HCT116 (cell line): ENCODE measurements at regions not wholly inside any gene's neighbourhood (a gene's known extent, or its start where the extent isn't known, plus 50 kb on each side); places are given as distances from the start of the nearest gene placed in this dataset.

Source experiments
- ATAC-seq: fragments of 200-7000 bp; cut with Tn5 transposase; 2 replicates; pipeline ENCODE4 v1.9.1; 2020; ENCODE audit warnings: mild to moderate bottlenecking, moderate library complexity
- BruUV-seq: library from RNA; stranded (reverse); fragments of 400-500 nt; replicated peaks from 2 replicates; lab custom pipeline; 2021; lab: Mats Ljungman, UMichigan
- CTCF ChIA-PET: fragments of 300-600 bp; sonication (Branson Sonifier 250); formaldehyde crosslinking; loops from one replicate; lab custom pipeline; 2021; ENCODE audit warnings: antibody characterized with exemption; lab: Charles Lee
- POLR2A ChIA-PET: fragments of 300-600, 350-600 bp; sonication (Branson Sonifier 250); formaldehyde crosslinking; loops from one replicate; lab custom pipeline; 2021; ENCODE audit warnings: antibody characterized with exemption; lab: Charles Lee
- RAD21 ChIA-PET, 2 experiments: fragments of 300-600 bp; sonication (Branson Sonifier 250); formaldehyde crosslinking; loops; one replicate each; lab custom pipeline; 2023; ENCODE audit warnings: low total read pairs in 2 of 2; ENCODE audit not compliant: uncharacterized antibody in 2 of 2, unreplicated experiment in 2 of 2, low non-redundant PET in 1 of 2; lab: Charles Lee
- DNase-seq: peaks from one replicate; pipeline ENCODE4 v3.0.0-alpha.2; 2010; ENCODE audit warnings: low read depth, low spot score
- H2AFZ ChIP-seq: fragments of 200-600 bp; shearing (Covaris generic), sonication (generic); 2 replicates; pipeline ENCODE4 v1.6.1; 2017; ENCODE audit warnings: low read depth, mixed run types, mixed read lengths, antibody characterized with exemption, low read length; ENCODE audit not compliant: poor library complexity, severe bottlenecking
- H3K27ac ChIP-seq: 2 replicates; pipeline ENCODE4 v1.5.1; 2012; ENCODE audit warnings: low read depth, low read length
- H3K27me3 ChIP-seq: fragments of 200-600 bp; sonication (generic); 2 replicates; pipeline ENCODE4 v1.6.1; 2016; ENCODE audit warnings: mixed run types, low read length, mixed read lengths; ENCODE audit not compliant: insufficient read depth
- H3K36me3 ChIP-seq, 2 experiments: fragments of 200-500 bp in 1 of 2; fragments of 200-600 bp in 1 of 2; sonication (Bioruptor generic) in 1 of 2; sonication (generic) in 1 of 2; 2 replicates each; pipeline versions ENCODE4 v1.5.1 to v1.6.1; 2014 to 2016; ENCODE audit warnings: low read length in 2 of 2, inconsistent platforms in 1 of 2, mixed read lengths in 1 of 2, mixed run types in 1 of 2; ENCODE audit not compliant: insufficient read depth in 2 of 2, control insufficient read depth in 1 of 2
- H3K4me1 ChIP-seq, 2 experiments: fragments of 200-600 bp in 1 of 2; sonication (generic) in 1 of 2; 2 replicates each; pipeline versions ENCODE4 v1.5.1 to v1.6.1; 2012 to 2017; ENCODE audit warnings: low read length in 2 of 2, inconsistent platforms in 1 of 2, mild to moderate bottlenecking in 1 of 2, mixed read lengths in 1 of 2, mixed run types in 1 of 2, moderate library complexity in 1 of 2; ENCODE audit not compliant: insufficient read depth in 2 of 2, control insufficient read depth in 1 of 2
- H3K4me2 ChIP-seq: fragments of 200-600 bp; sonication (generic); 2 replicates; pipeline ENCODE4 v1.6.1; 2017; ENCODE audit warnings: mixed run types, low read length, mixed read lengths
- H3K4me3 ChIP-seq, 2 experiments: fragments of 200-600 bp in 1 of 2; sonication (generic) in 1 of 2; replicated peaks in 1 of 2; 2 replicates each; pipeline ENCODE4 v1.5.1; 2011 to 2016; ENCODE audit warnings: low read length in 2 of 2, control low read depth in 1 of 2, low read depth in 1 of 2, mild to moderate bottlenecking in 1 of 2, mixed read lengths in 1 of 2, mixed run types in 1 of 2
- H3K79me2 ChIP-seq: fragments of 200-600 bp; sonication (generic); 2 replicates; pipeline ENCODE4 v1.6.1; 2017; ENCODE audit warnings: mild to moderate bottlenecking, mixed run types, low read length, moderate library complexity, mixed read lengths; ENCODE audit not compliant: insufficient read depth
- H3K9ac ChIP-seq: fragments of 200-600 bp; sonication (generic); 2 replicates; pipeline ENCODE4 v1.6.1; 2016; ENCODE audit warnings: low read length, mixed read lengths
- H3K9me2 ChIP-seq: fragments of 200-600 bp; sonication (generic), shearing (Covaris generic); 2 replicates; pipeline ENCODE4 v1.6.1; 2017; ENCODE audit warnings: mixed run types, mild to moderate bottlenecking, moderate library complexity; ENCODE audit not compliant: insufficient read depth
- H3K9me3 ChIP-seq, 2 experiments: fragments of 200-500 bp in 1 of 2; fragments of 200-600 bp in 1 of 2; sonication (Bioruptor generic) in 1 of 2; sonication (generic) in 1 of 2; 2 replicates each; pipeline ENCODE4 v1.6.1; 2014 to 2017; ENCODE audit warnings: low read length in 2 of 2, mixed read lengths in 2 of 2, inconsistent platforms in 1 of 2, low read depth in 1 of 2, mild to moderate bottlenecking in 1 of 2, mixed run types in 1 of 2, moderate library complexity in 1 of 2; ENCODE audit not compliant: control insufficient read depth in 1 of 2, insufficient read depth in 1 of 2
- H4K20me1 ChIP-seq: fragments of 200-600 bp; sonication (generic), shearing (Covaris generic); 2 replicates; pipeline ENCODE4 v1.6.1; 2017; ENCODE audit warnings: mixed run types, mild to moderate bottlenecking, moderate library complexity; ENCODE audit not compliant: insufficient read depth
- ATF3 ChIP-seq: IDR thresholded peaks from 2 replicates; pipeline ENCODE4 v1.6.1; 2012
- CBX3 ChIP-seq: IDR thresholded peaks from 2 replicates; pipeline ENCODE4 v1.6.1; 2012; ENCODE audit warnings: low read depth
- CTCF ChIP-seq, 3 experiments: fragments of 200-600 bp in 1 of 3; sonication (generic) in 1 of 3; IDR thresholded peaks in 2 of 3; conservative IDR thresholded peaks in 1 of 3; 2 replicates each; pipeline ENCODE4 v1.5.1; 2012 to 2017; ENCODE audit warnings: low read depth in 2 of 3, low read length in 2 of 3, antibody characterized with exemption in 1 of 3, borderline replicate concordance in 1 of 3, control low read depth in 1 of 3, mild to moderate bottlenecking in 1 of 3, mixed read lengths in 1 of 3, mixed run types in 1 of 3, moderate library complexity in 1 of 3; ENCODE audit not compliant: insufficient read depth in 1 of 3
- EGR1 ChIP-seq: IDR thresholded peaks from 2 replicates; pipeline ENCODE4 v1.6.1; 2012; ENCODE audit warnings: low read depth
- ELF1 ChIP-seq: IDR thresholded peaks from 2 replicates; pipeline ENCODE4 v1.6.1; 2012; ENCODE audit warnings: low read depth, borderline replicate concordance
- EZH2phosphoT487 ChIP-seq: fragments of 200-600 bp; IDR thresholded peaks from 2 replicates; pipeline ENCODE4 v1.6.1; 2018; ENCODE audit warnings: antibody characterized with exemption, borderline replicate concordance
- JUND ChIP-seq: IDR thresholded peaks from 2 replicates; pipeline ENCODE4 v1.6.1; 2012
- MAX ChIP-seq: IDR thresholded peaks from 2 replicates; pipeline ENCODE4 v1.6.1; 2012
- POLR2A ChIP-seq: IDR thresholded peaks from 2 replicates; pipeline ENCODE4 v1.7.0; 2011; ENCODE audit warnings: borderline replicate concordance; ENCODE audit not compliant: insufficient read depth, insufficient read length; ENCODE audit errors: extremely low read depth
- POLR2AphosphoS5 ChIP-seq: IDR thresholded peaks from 2 replicates; pipeline ENCODE4 v1.6.1; 2011; ENCODE audit warnings: mild to moderate bottlenecking, low read depth, low read length, moderate library complexity
- SIN3A ChIP-seq: IDR thresholded peaks from 2 replicates; pipeline ENCODE4 v1.6.1; 2012; ENCODE audit warnings: low read depth
- SP1 ChIP-seq: IDR thresholded peaks from 2 replicates; pipeline ENCODE4 v1.6.1; 2012; ENCODE audit warnings: low read depth
- SRF ChIP-seq: IDR thresholded peaks from 2 replicates; pipeline ENCODE4 v1.6.1; 2012; ENCODE audit warnings: low read depth
- TCF7L2 ChIP-seq: IDR thresholded peaks from 2 replicates; pipeline ENCODE4 v1.7.0; 2011; ENCODE audit warnings: borderline replicate concordance, inconsistent platforms; ENCODE audit not compliant: insufficient read depth, insufficient read length; ENCODE audit errors: extremely low read depth
- YY1 ChIP-seq: IDR thresholded peaks from 2 replicates; pipeline ENCODE4 v1.6.1; 2011; ENCODE audit warnings: low read length, low read depth, moderate library complexity, mild to moderate bottlenecking; ENCODE audit not compliant: insufficient replicate concordance; ENCODE audit errors: extremely low read depth
- ZBTB33 ChIP-seq: IDR thresholded peaks from 2 replicates; pipeline ENCODE4 v1.6.1; 2011; ENCODE audit warnings: mild to moderate bottlenecking, low read length, moderate library complexity; ENCODE audit not compliant: insufficient replicate concordance; ENCODE audit errors: extremely low read depth
- ZFX ChIP-seq: fragments of 450-650 bp; IDR thresholded peaks from 2 replicates; pipeline ENCODE4 v1.6.1; 2017
- ZNF274 ChIP-seq: fragments of 200-500 bp; sonication (Bioruptor generic); IDR thresholded peaks from 2 replicates; pipeline ENCODE4 v1.6.1; 2014; ENCODE audit warnings: mild to moderate bottlenecking, low read depth, low read length, inconsistent platforms
- intact Hi-C: fragments of 100-400 bp; cut with micrococcal nuclease; formaldehyde crosslinking; loops from 2 replicates; pipeline ENCODE4 v1.10.0; 2022

- ATAC-seq: no peak
- ChIA-PET CTCF (no interaction called here), POLR2A (no interaction called here), RAD21 (no interaction called here)
- no peaks in the 10 kb centered on the region for H3K36me3 ChIP-seq
- no peak overlapping the region for H3K27ac ChIP-seq
- no peak overlapping the region for H3K4me3 ChIP-seq
- no peak overlapping the region for H3K4me2 ChIP-seq
- DNase-seq: no peak
- no peaks in the 10 kb centered on the region for H4K20me1 ChIP-seq
- H3K9me3 ChIP-seq: no peaks in the 10 kb centered on the region
- no peaks in the 10 kb centered on the region for H3K79me2 ChIP-seq
- H3K27me3 ChIP-seq: no peaks in the 10 kb centered on the region
- no peaks in the 10 kb centered on the region for H3K4me1 ChIP-seq
- no peak overlapping the region for H2AFZ ChIP-seq
- BruUV-seq: no TSS peak
- intact Hi-C loops: no loop called here
- no peak for TF ChIP-seq TCF7L2
- no peak for TF ChIP-seq POLR2A
- no peak for TF ChIP-seq YY1
- TF ChIP-seq POLR2AphosphoS5: no peak
- no peak for TF ChIP-seq ZBTB33
- TF ChIP-seq EGR1: no peak
- TF ChIP-seq SIN3A: no peak
- no peak for TF ChIP-seq EZH2phosphoT487
- no peak for TF ChIP-seq CBX3
- TF ChIP-seq MAX: no peak
- no peak for TF ChIP-seq ELF1
- no peak for TF ChIP-seq SRF
- no peak for TF ChIP-seq SP1
- no peak for TF ChIP-seq ZFX
- no peak for TF ChIP-seq ATF3
- TF ChIP-seq CTCF (IDR thresholded peaks at IDR 0.05 in 2 of 3, conservative IDR thresholded peaks at IDR 0.05 in 1 of 3; ENCODE audit: borderline replicate concordance in 1 of 3, insufficient read depth in 1 of 3, low read depth in 2 of 3, low read length in 2 of 3): no peak
- TF ChIP-seq ZNF274: no peak
- TF ChIP-seq JUND: no peak
- H3K9me2 ChIP-seq: no peaks in the 10 kb centered on the region
- H3K9ac ChIP-seq: no peak overlapping the region
These were observed 620.3 kb upstream of the WWC1 start for GRCh38 chr5:167671176-167671575.
